Adrenal gland (tissue), 5 donors: ENCODE measurements at regions not wholly inside any gene's neighbourhood (a gene's known extent, or its start where the extent isn't known, plus 50 kb on each side); places are given as distances from the start of the nearest gene placed in this dataset.
"Not testable (repeated sequence)": the region's sequence is repeated elsewhere in the genome, so short reads cannot be mapped to it uniquely, and the experiment has no call there.

Experiments
- CTCF ChIP-seq, 6 experiments: fragments of 450-650 bp in 4 of 6; fragments of 200-600 bp in 2 of 6; sonication (generic) in 1 of 6; IDR thresholded peaks; 1 replicate in 5 of 6; 2 replicates in 1 of 6; pipeline versions ENCODE4 v1.5.1 to v1.8.0; 2016 to 2021; ENCODE audit warnings: antibody characterized with exemption in 6 of 6, mild to moderate bottlenecking in 2 of 6, moderate library complexity in 1 of 6
- POLR2A ChIP-seq, 2 donors: fragments of 450-650 bp; IDR thresholded peaks; one replicate each; pipeline ENCODE4 v1.6.1; 2017; ENCODE audit warnings: antibody characterized with exemption in 2 of 2, mild to moderate bottlenecking in 2 of 2, moderate library complexity in 1 of 2
- donor health status: DM: no; HTN: no; CAD: no.

DNA sequence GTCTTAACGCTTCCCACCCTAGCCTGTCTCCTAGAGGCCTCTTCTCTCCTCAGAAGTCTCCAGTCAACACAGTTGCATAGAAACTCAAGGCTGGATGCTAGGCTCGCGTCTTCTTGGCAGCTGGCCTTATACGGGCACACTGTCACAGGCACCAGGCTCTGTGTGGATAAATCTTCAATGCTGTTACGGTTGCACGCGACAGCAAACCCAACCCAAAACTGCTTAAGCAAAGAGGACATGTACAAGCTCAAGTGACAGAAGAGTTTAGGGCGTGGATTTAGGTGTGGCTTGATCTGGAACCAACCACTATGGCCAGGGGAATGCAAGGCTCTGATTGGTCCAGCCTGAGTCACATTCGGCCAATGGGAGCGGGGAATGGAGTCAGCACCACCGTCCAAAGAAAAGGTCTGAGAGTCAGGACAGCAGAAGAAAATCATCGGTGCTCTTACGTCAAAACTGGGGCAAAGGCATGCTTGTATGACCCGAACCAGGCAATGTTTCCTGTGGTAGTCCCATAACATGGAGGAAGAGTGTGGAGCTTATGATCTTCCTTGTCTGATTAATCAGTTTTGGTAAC is 65.1 kb upstream of the ZNG1B start:
- TF ChIP-seq CTCF, POLR2A (IDR thresholded peaks at IDR 0.05): not testable (repeated sequence)
